OCI-LY7 (cell line): ENCODE measurements at regions not wholly inside any gene's neighbourhood (a gene's known extent, or its start where the extent isn't known, plus 50 kb on each side); places are given as distances from the start of the nearest gene placed in this dataset.

Experiments used
- CTCF ChIP-seq: fragments of 200-600 bp; sonication (generic); conservative IDR thresholded peaks from 2 replicates; pipeline ENCODE4 v1.5.1; 2014; ENCODE audit warnings: mild to moderate bottlenecking, antibody characterized with exemption, low read length, moderate library complexity, mixed read lengths
- EZH2phosphoT487 ChIP-seq: fragments of 200-600 bp; sonication (generic); IDR thresholded peaks from 2 replicates; pipeline ENCODE4 v1.6.1; 2018; ENCODE audit warnings: low read depth, borderline replicate concordance, mild to moderate bottlenecking, mixed run types, antibody characterized with exemption, low read length, moderate library complexity, mixed read lengths

- TF ChIP-seq CTCF, result no peak
- no peak for TF ChIP-seq EZH2phosphoT487
Observed at GRCh38 chr4:126419266-126419665, 1104.5 kb downstream of the FAT4 start.
